NCI-H526 (cell line): ENCODE measurements at regions not wholly inside any gene's neighbourhood (a gene's known extent, or its start where the extent isn't known, plus 50 kb on each side); places are given as distances from the start of the nearest gene placed in this dataset.

Experiments used
- DNase-seq, 2 experiments: peaks; one replicate each; lab custom pipeline; 2025; lab: John Stamatoyannopoulos, UW

DNA sequence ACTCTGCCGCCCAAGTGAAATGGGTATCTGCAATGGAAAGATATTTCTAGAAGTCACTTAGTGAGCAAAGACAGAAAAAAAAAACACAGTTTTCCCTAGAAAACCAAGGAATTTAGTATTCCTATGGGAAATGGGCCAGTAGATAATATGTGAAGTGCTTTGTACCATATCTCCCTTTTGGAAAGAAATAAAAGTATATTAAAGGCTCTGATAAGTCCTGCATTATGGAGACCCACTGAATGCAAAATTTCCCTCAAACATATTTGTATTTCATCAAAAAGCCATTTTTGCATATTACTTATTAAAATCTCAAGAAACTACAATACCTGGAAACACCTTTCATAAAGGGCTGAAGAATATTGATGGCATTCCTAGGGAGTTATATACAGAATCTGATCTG, 51.6 kb upstream of the DYNLRB2 start:
- no peak for DNase-seq

DNA sequence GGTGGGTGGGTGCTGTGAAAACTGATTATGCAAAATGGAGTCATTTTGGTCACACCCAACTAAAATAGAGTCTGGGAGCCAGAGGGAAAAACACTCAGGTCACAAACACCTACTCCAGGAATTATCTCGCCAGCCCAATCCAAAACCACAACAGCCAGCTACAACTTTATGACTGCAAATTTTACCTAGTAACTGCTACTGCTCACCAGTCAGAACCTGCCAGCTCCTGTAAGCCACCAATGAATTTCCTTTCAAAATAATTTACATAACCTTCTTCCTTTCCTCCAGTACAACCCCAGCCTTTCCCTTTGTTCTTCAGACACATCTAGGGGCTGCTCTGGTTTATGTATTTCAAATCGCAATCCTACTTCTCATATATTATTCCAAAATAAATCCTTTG, 52.6 kb upstream of the DYNLRB2 start:
- DNase-seq = no peak

DNA sequence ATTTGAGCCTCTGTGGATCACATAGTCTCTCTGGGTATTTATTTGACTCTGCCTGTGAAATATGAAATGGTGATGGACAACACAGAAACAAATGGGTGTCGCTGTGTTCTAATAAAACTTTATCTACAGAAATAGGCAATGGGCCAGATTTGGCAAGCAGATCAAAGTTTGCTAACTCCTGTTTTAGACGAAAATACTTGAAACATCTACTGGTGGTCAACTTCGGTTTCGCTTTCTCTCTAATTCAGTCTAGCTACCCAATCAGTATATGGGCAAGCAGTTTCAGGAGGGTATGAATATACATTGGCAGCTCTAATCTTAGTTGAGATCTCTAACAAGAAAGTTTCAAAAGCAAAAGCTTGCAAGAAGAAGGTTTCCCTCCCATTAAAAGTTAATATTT, 60.1 kb upstream of the DYNLRB2 start:
- DNase-seq = no peak

- DNase-seq = no peak
Measured at GRCh38 chr16:80477838-80478237, 63.0 kb upstream of the DYNLRB2 start.

GRCh38 chr16:80468029-80468428, 72.8 kb upstream of the DYNLRB2 start:
- DNase-seq = no peak

DNA sequence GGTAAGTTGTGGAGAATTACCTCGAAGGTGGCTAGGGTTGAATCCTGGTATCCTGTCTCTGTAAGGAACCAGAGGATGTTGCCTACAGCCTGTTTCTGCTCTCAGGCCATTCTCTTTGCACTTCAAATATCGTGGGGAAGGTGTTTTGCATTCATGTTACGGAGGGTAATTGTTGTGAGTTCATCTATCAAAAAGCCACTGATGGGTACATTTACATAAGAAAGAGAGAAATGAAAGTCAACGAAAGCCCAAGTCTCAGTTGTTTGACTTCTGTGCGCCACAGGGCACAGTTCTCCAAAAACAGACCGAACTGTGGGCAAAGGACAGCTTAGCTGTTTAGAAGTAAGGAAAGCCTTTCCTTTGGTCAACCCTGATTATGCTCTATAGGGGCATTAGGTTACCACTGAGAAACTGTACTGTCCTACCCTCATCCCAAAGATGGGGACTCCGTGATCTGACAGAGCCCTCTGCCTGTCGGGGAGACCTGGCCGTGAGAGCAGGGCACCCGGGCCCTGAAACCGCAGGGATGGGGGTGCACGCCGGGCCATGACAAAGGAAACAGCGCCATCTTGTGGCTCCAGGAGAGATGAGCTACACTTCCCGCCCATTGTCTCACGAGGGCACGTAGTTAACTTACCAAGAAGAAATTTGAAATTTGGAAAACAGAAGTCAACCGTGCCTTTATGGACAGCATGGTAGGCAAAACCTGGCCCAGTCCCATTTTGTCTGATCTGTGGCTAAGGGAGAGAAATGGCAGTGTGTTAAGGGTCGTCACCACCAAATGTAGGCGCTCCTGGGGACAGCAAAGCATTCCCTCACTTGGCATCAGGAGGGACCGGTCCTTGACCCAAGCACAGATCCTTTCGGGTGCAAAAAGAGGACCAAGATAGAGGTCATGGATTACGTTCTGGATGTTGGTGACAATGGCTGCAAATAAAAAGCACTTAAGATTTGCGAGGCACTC, 74.5 kb upstream of the DYNLRB2 start:
- DNase-seq = peak; percentile 4 to 65

- no peak for DNase-seq
Measured at GRCh38 chr16:80463751-80464495, 76.9 kb upstream of the DYNLRB2 start.

- DNase-seq = no peak
Measured at GRCh38 chr16:80463326-80463725, 77.5 kb upstream of the DYNLRB2 start.

- no peak for DNase-seq
Measured at GRCh38 chr16:80462917-80463316, 77.9 kb upstream of the DYNLRB2 start.

GRCh38 chr16:80460988-80461387, 79.8 kb upstream of the DYNLRB2 start:
- no peak for DNase-seq

DNA sequence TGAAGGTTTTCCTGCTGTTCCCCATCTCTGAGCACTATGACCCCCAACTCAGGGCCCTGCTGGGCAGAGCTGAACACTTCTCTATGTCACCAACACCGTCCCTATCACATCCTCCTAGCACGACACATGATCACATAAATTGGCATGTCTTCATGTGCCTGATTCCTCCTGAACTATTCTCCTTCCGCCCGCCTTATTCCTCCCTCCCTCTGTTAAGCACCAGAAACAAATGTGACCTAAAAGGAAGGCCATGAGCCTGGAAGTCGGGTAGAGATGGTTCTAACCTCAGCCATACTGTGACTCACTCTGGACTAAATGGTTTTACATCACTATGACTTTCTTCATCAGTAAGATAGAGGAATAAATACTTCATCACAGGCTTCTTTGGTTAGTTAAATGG, 80.8 kb upstream of the DYNLRB2 start:
- no peak for DNase-seq

- no peak for DNase-seq
Measured at GRCh38 chr16:80459331-80459777, 81.4 kb upstream of the DYNLRB2 start.

DNA sequence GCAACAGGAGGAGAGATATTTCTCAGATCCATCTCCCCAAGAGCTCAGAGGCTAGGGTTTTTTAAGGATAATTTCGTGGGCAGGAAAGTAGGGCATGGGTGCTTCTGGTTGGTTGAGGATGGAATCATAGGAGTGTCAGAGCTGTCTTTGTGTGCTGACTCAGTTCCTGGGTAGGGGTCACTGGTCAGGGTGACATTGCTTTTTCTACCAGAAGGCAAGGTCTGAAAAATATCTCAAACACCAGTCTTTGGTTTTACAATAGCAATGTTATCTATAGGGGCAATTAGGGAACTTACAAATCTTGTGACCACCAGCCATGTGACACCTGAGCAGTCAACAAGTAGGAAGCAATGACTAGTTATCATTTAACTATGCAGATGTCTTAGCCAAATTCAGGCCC, 82.9 kb upstream of the DYNLRB2 start:
- DNase-seq = no peak

- DNase-seq = no peak
Measured at GRCh38 chr16:80454802-80455201, 86.0 kb upstream of the DYNLRB2 start.

- no peak for DNase-seq
Measured at GRCh38 chr16:80449392-80449791, 91.4 kb upstream of the DYNLRB2 start.

- DNase-seq = no peak
Measured at GRCh38 chr16:80447241-80447640, 93.6 kb upstream of the DYNLRB2 start.

GRCh38 chr16:80442779-80443178, 98.0 kb upstream of the DYNLRB2 start:
- DNase-seq = no peak

DNA sequence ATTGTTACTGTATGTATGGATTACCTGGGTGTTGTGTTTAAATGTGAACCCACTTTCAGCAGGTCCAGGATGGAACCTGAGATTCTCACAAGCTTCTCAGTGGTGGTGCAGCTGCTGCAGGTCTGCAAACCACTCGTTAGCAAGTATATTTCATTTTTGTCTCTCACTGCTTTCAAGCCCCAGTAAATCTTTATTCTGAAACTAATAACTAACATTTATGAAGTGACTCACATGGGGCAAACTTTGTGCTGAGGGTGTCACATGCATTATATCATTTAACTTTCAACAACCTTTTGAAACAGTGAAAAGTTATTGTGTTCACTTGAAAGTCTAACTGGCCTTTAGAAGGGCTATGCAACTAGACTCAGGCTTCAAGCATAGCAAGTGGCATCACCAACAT, 98.9 kb upstream of the DYNLRB2 start:
- DNase-seq = no peak

DNA sequence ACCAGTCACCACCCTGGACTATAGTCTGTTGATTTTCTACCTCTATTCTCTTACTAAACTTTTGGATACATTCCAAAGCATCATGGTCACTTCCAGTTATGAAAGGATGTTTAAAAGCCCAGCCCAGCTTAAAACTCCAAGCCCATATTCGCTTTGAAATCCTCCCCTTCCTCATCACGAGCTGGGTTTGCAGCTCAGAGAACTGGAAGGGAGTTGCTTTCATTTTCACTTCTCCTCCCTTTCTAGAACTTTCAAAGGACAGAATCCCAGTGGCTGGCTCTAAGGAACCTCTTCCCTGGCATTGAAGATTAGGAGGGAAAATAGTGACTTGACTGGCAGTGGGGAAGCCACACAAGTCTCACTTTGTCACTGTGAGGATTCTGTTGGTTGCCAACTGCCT, 100.1 kb upstream of the DYNLRB2 start:
- no peak for DNase-seq

- DNase-seq = no peak
Measured at GRCh38 chr16:80437707-80438106, 103.1 kb upstream of the DYNLRB2 start.

- no peak for DNase-seq
Measured at GRCh38 chr16:80436510-80436909, 104.3 kb upstream of the DYNLRB2 start.

DNA sequence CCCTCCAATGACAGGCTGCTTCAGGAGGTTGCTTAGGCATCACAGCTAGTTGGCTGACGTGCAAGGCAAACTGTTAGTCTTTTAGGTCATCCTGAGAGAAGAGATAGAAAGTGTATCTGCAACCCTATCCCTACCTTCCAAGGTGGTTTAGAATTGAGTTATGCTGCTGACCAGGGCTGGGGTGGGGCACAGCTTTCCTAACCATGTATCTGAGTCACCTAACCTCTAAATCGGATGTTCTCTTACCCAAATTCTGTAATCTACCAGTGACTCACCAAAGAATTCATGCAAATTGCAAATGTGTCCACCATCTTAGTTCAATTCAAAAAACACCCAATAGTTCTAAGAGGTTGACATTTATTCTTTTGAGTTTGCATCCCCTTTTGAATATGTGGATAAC, 107.2 kb upstream of the DYNLRB2 start:
- DNase-seq = no peak

DNA sequence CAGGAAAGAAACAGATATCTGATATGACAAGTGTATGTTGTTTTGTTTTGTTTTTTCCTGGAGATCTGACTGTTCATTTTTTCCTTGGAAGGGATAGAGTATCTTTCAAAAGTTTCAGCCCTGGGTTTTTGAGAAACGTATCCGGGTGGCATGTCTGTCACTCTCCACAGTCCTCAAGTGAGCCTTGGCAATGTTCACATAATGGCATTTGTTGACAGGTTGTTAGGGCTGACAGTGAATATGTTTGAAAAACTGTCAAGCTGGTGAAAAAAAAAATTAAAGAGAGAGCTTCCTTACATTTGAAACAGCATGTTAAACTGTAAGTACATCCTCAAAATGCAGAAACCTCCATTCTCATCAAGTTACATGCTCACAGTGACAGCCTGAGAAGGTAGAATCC, 113.0 kb upstream of the DYNLRB2 start:
- no peak for DNase-seq
